ENCODE measurements at regions not wholly inside any gene's neighbourhood (a gene's known extent, or its start where the extent isn't known, plus 50 kb on each side); places are given as distances from the start of the nearest gene placed in this dataset.

DNA sequence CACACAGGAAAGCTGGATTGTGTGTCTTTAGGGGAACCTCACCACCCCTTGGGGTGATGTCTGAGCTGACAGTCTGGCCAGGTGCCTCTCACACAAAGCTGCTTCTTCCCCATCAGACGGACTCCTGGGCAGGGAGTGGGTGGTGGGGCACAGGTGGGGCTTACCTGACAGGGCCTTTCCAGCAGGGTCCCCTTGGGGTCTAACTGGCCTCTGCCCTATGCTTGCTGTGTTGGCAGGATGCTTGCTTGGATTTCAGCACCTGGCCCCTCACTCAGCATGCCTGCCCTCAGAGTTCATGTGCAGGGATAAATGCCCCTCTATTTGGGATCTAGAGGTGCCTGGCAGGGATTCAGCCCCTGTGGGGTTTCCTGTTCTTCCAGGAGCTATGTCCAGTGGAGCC lies 496.9 kb upstream of the ZMIZ1 start:
- TF ChIP-seq EZH2 (IDR thresholded peaks at IDR 0.05) (no peak), POLR2AphosphoS5 (IDR thresholded peaks at IDR 0.05; ENCODE audit: borderline replicate concordance, low read depth, low read length) (no peak)

All from SK-N-MC (cell line).